CD14-positive monocyte (primary cell): ENCODE measurements at regions not wholly inside any gene's neighbourhood (a gene's known extent, or its start where the extent isn't known, plus 50 kb on each side); places are given as distances from the start of the nearest gene placed in this dataset.

Experiments used
- DNase-seq, 3 donors: peaks; one replicate each; pipeline ENCODE4 v3.0.0-alpha.2; 2011 to 2022
- H2AFZ ChIP-seq: 2 replicates; pipeline ENCODE4 v1.6.0; 2012; ENCODE audit warnings: mild to moderate bottlenecking, low read depth, low read length, inconsistent platforms; ENCODE audit not compliant: insufficient read depth, poor library complexity, severe bottlenecking
- H3K27ac ChIP-seq, 2 donors: 1 replicate in 1 of 2; 2 replicates in 1 of 2; pipeline ENCODE4 v1.5.1; 2012 to 2013; ENCODE audit warnings: low read length in 2 of 2, control low read depth in 1 of 2, inconsistent platforms in 1 of 2, low read depth in 1 of 2, mild to moderate bottlenecking in 1 of 2
- H3K27me3 ChIP-seq, 2 donors: one replicate each; pipeline versions ENCODE4 v1.6.0 to v1.6.1; 2011 to 2013; ENCODE audit warnings: low read length in 2 of 2; ENCODE audit not compliant: control insufficient read depth in 2 of 2, insufficient read depth in 2 of 2
- H3K36me3 ChIP-seq, 2 donors: replicated peaks in 1 of 2; 1 replicate in 1 of 2; 2 replicates in 1 of 2; pipeline versions ENCODE4 v1.5.1 to v1.6.1; 2012 to 2013; ENCODE audit warnings: low read length in 2 of 2, control low read depth in 1 of 2, inconsistent platforms in 1 of 2, mild to moderate bottlenecking in 1 of 2; ENCODE audit not compliant: insufficient read depth in 2 of 2, control insufficient read depth in 1 of 2
- H3K4me1 ChIP-seq, 2 donors: 1 replicate in 1 of 2; 2 replicates in 1 of 2; pipeline versions ENCODE4 v1.5.1 to v1.6.1; 2012 to 2013; ENCODE audit warnings: low read length in 2 of 2, control low read depth in 1 of 2, inconsistent platforms in 1 of 2, mild to moderate bottlenecking in 1 of 2, moderate library complexity in 1 of 2; ENCODE audit not compliant: insufficient read depth in 2 of 2, control insufficient read depth in 1 of 2
- H3K4me2 ChIP-seq: replicated peaks from 2 replicates; pipeline ENCODE3; 2012; ENCODE audit warnings: low read length, moderate library complexity, mild to moderate bottlenecking; ENCODE audit not compliant: poor library complexity, severe bottlenecking; ENCODE audit errors: extremely low read depth
- H3K4me3 ChIP-seq, 3 experiments: fragments of 200-600 bp in 1 of 3; sonication (generic) in 1 of 3; replicated peaks in 1 of 3; 1 replicate in 2 of 3; 2 replicates in 1 of 3; pipeline ENCODE4 v1.5.1; 2011 to 2013; ENCODE audit warnings: low read length in 3 of 3, mild to moderate bottlenecking in 3 of 3, control low read depth in 2 of 3, low read depth in 2 of 3, inconsistent platforms in 1 of 3, moderate library complexity in 1 of 3
- H3K79me2 ChIP-seq: 2 replicates; pipeline ENCODE4 v1.6.0; 2012; ENCODE audit warnings: mild to moderate bottlenecking, control low read depth, inconsistent platforms, low read length, moderate library complexity; ENCODE audit not compliant: insufficient read depth
- H3K9ac ChIP-seq: 2 replicates; pipeline ENCODE4 v1.6.0; 2017; ENCODE audit warnings: low read length, mild to moderate bottlenecking; ENCODE audit not compliant: insufficient read depth, poor library complexity, severe bottlenecking
- H3K9me3 ChIP-seq, 2 donors: replicated peaks in 1 of 2; 1 replicate in 1 of 2; 2 replicates in 1 of 2; pipeline versions ENCODE4 v1.5.1 to v1.6.1; 2012 to 2013; ENCODE audit warnings: low read length in 2 of 2, control low read depth in 1 of 2; ENCODE audit not compliant: control insufficient read depth in 1 of 2, insufficient read depth in 1 of 2
- H4K20me1 ChIP-seq: 2 replicates; pipeline ENCODE4 v1.6.0; 2012; ENCODE audit warnings: mild to moderate bottlenecking, low read length, control low read depth, moderate library complexity; ENCODE audit not compliant: insufficient read depth
- H3K27ac Mint-ChIP-seq, 7 donors: one replicate each; pipeline ENCODE4 v1.8.0; 2020; ENCODE audit warnings: mild to moderate bottlenecking in 7 of 7, mixed read lengths in 7 of 7, moderate library complexity in 6 of 7, inconsistent platforms in 2 of 7
- H3K27me3 Mint-ChIP-seq, 3 donors: one replicate each; pipeline ENCODE4 v1.8.0; 2021 to 2022; ENCODE audit warnings: low read depth in 3 of 3, mild to moderate bottlenecking in 3 of 3, mixed read lengths in 3 of 3, moderate library complexity in 3 of 3, inconsistent platforms in 1 of 3
- H3K36me3 Mint-ChIP-seq, 2 donors: one replicate each; pipeline ENCODE4 v1.8.0; 2020; ENCODE audit warnings: mixed read lengths in 2 of 2, inconsistent platforms in 1 of 2, mild to moderate bottlenecking in 1 of 2
- H3K4me1 Mint-ChIP-seq: one replicate; pipeline ENCODE4 v1.8.0; 2020; ENCODE audit warnings: mild to moderate bottlenecking, mixed read lengths
- H3K4me3 Mint-ChIP-seq, 2 donors: one replicate each; pipeline ENCODE4 v1.8.0; 2020; ENCODE audit warnings: mild to moderate bottlenecking in 2 of 2, mixed read lengths in 2 of 2, moderate library complexity in 1 of 2
- H3K9me3 Mint-ChIP-seq, 7 donors: one replicate each; pipeline ENCODE4 v1.8.0; 2020 to 2022; ENCODE audit warnings: mixed read lengths in 7 of 7, mild to moderate bottlenecking in 6 of 7, moderate library complexity in 6 of 7, inconsistent platforms in 2 of 7
- CTCF ChIP-seq: fragments of 200-600 bp; IDR thresholded peaks from one replicate; pipeline ENCODE4 v1.8.0; 2022; ENCODE audit warnings: antibody characterized with exemption, mild to moderate bottlenecking
- WGBS: methylation state at CpG from one replicate; pipeline ENCODE4 v1.1.5; 2013; ENCODE audit warnings: missing lambda C conversion rate; ENCODE audit not compliant: insufficient coverage; 5-methylcytosine and 5-hydroxymethylcytosine counted together
- intact Hi-C, 2 donors: fragments of 100-400 bp; cut with micrococcal nuclease; formaldehyde crosslinking; loops; one replicate each; pipeline versions ENCODE4 v1.15.0 to v1.15.1; 2023

- Mint-ChIP-seq H3K9me3 (peaks cover 0 to 7% (median 2%) of the 10 kb centered on the region in 7 donors), H3K4me1 (no peaks in the 10 kb centered on the region), H3K27ac (no peak overlapping the region), H3K27me3 (no peaks in the 10 kb centered on the region), H3K4me3 (no peak overlapping the region), H3K36me3 (no peaks in the 10 kb centered on the region)
- no peaks in the 10 kb centered on the region for H3K4me1 ChIP-seq
- H3K4me2 ChIP-seq = no peak overlapping the region
- H2AFZ ChIP-seq = no peak overlapping the region
- H3K9ac ChIP-seq = no peak overlapping the region
- no peaks in the 10 kb centered on the region for H3K27me3 ChIP-seq
- H3K27ac ChIP-seq = no peak overlapping the region
- no CpG with 5 or more reads among the region's 1 CpG for WGBS
- no peaks in the 10 kb centered on the region for H4K20me1 ChIP-seq
- no peaks in the 10 kb centered on the region for H3K79me2 ChIP-seq
- DNase-seq = no peak
- intact Hi-C loops = no loop called here
- TF ChIP-seq CTCF = no peak
- no peak overlapping the region for H3K4me3 ChIP-seq
- H3K36me3 ChIP-seq = no peaks in the 10 kb centered on the region
- peaks cover 0 to 6% of the 10 kb centered on the region in 2 donors for H3K9me3 ChIP-seq
These were observed 448.1 kb downstream of the NFIB start for GRCh38 chr9:13865869-13866268.

GRCh38 chr9:13863112-13863511, 450.8 kb downstream of the NFIB start:
- Histone ChIP-seq H3K36me3 (no peaks in the 10 kb centered on the region), H3K4me3 (no peak overlapping the region), H2AFZ (no peak overlapping the region), H3K9me3 (no peaks in the 10 kb centered on the region), H3K4me1 (no peaks in the 10 kb centered on the region), H3K27ac (no peak overlapping the region), H4K20me1 (no peaks in the 10 kb centered on the region), H3K79me2 (no peaks in the 10 kb centered on the region), H3K4me2 (no peak overlapping the region), H3K27me3 (no peaks in the 10 kb centered on the region), H3K9ac (no peak overlapping the region)
- Mint-ChIP-seq H3K27me3 (no peaks in the 10 kb centered on the region), H3K4me1 (no peaks in the 10 kb centered on the region), H3K27ac (no peak overlapping the region), H3K36me3 (no peaks in the 10 kb centered on the region), H3K4me3 (no peak overlapping the region), H3K9me3 (peaks cover 0 to 4% (median 1%) of the 10 kb centered on the region in 7 donors)
- no peak for DNase-seq
- intact Hi-C loops = no loop called here
- WGBS = no CpG with 5 or more reads among the region's 1 CpG
- TF ChIP-seq CTCF = no peak
